ENCODE measurements at regions not wholly inside any gene's neighbourhood (a gene's known extent, or its start where the extent isn't known, plus 50 kb on each side); places are given as distances from the start of the nearest gene placed in this dataset.

- no peak for TF ChIP-seq RREB1 (CRISPR knock-in tag; IDR thresholded peaks at IDR 0.05)
- TF ChIP-seq, protein P1, sequence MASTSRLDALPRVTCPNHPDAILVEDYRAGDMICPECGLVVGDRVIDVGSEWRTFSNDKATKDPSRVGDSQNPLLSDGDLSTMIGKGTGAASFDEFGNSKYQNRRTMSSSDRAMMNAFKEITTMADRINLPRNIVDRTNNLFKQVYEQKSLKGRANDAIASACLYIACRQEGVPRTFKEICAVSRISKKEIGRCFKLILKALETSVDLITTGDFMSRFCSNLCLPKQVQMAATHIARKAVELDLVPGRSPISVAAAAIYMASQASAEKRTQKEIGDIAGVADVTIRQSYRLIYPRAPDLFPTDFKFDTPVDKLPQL (IDR thresholded peaks at IDR 0.05; ENCODE audit: extremely low read depth, insufficient read length), result no peak
- TF ChIP-seq, protein P2, sequence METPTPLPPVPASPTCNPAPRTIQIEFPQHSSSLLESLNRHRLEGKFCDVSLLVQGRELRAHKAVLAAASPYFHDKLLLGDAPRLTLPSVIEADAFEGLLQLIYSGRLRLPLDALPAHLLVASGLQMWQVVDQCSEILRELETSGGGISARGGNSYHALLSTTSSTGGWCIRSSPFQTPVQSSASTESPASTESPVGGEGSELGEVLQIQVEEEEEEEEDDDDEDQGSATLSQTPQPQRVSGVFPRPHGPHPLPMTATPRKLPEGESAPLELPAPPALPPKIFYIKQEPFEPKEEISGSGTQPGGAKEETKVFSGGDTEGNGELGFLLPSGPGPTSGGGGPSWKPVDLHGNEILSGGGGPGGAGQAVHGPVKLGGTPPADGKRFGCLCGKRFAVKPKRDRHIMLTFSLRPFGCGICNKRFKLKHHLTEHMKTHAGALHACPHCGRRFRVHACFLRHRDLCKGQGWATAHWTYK (CRISPR knock-in tag; IDR thresholded peaks at IDR 0.05), result no peak
- no peak for TF ChIP-seq CHCHD3 (CRISPR knock-in tag; IDR thresholded peaks at IDR 0.05)
- TF ChIP-seq SIN3A (IDR thresholded peaks at IDR 0.05; ENCODE audit: borderline replicate concordance in 2 of 2, control insufficient read depth in 1 of 2, low read depth in 2 of 2, low read length in 2 of 2), result no peak
These were observed 144.4 kb upstream of the SSTR4 start (continued) for GRCh38 chr20:22890594-22891300.

Measured in K562 (cell line).